Natural killer cell (primary cell): ENCODE measurements at regions not wholly inside any gene's neighbourhood (a gene's known extent, or its start where the extent isn't known, plus 50 kb on each side); places are given as distances from the start of the nearest gene placed in this dataset.

Experiments
- ATAC-seq, 3 donors: fragments of 150-1000 bp in 2 of 3; fragments of 200-7000 bp in 1 of 3; cut with Tn5 transposase; 1 replicate in 1 of 3; 2 replicates in 2 of 3; pipeline ENCODE4 v1.10.0; 2021; ENCODE audit warnings: mild to moderate bottlenecking in 2 of 3, moderate library complexity in 2 of 3
- DNase-seq, 2 donors: peaks; one replicate each; pipeline versions ENCODE4 v3.0.0 to v3.0.0-alpha.2; 2013 to 2021; ENCODE audit warnings: mixed read lengths in 1 of 2
- H3K27ac ChIP-seq: one replicate; pipeline ENCODE4 v1.5.1; 2013; ENCODE audit warnings: mild to moderate bottlenecking, low read length
- H3K27me3 ChIP-seq: one replicate; pipeline ENCODE4 v1.6.1; 2013; ENCODE audit warnings: low read length; ENCODE audit not compliant: control insufficient read depth, insufficient read depth
- H3K36me3 ChIP-seq: one replicate; pipeline ENCODE4 v1.6.1; 2013; ENCODE audit warnings: low read length; ENCODE audit not compliant: control insufficient read depth, insufficient read depth
- H3K4me1 ChIP-seq: one replicate; pipeline ENCODE4 v1.6.1; 2013; ENCODE audit warnings: low read length; ENCODE audit not compliant: control insufficient read depth, insufficient read depth
- H3K4me3 ChIP-seq: one replicate; pipeline ENCODE4 v1.5.1; 2013; ENCODE audit warnings: low read length
- H3K9me3 ChIP-seq: one replicate; pipeline ENCODE4 v1.6.1; 2013; ENCODE audit warnings: low read length; ENCODE audit not compliant: control insufficient read depth, insufficient read depth
- H3K27ac Mint-ChIP-seq, 2 donors: one replicate each; pipeline ENCODE4 v1.8.0; 2022; ENCODE audit warnings: mild to moderate bottlenecking in 2 of 2, mixed read lengths in 2 of 2, moderate library complexity in 1 of 2
- H3K27me3 Mint-ChIP-seq, 2 donors: one replicate each; pipeline ENCODE4 v1.8.0; 2022; ENCODE audit warnings: low read depth in 2 of 2, mixed read lengths in 2 of 2
- H3K36me3 Mint-ChIP-seq: one replicate; pipeline ENCODE4 v1.8.0; 2022; ENCODE audit warnings: mixed read lengths
- H3K4me1 Mint-ChIP-seq, 2 donors: one replicate each; pipeline ENCODE4 v1.8.0; 2022; ENCODE audit warnings: mixed read lengths in 2 of 2
- H3K4me3 Mint-ChIP-seq: one replicate; pipeline ENCODE4 v1.8.0; 2022; ENCODE audit warnings: mild to moderate bottlenecking, moderate library complexity, mixed read lengths
- H3K9me3 Mint-ChIP-seq, 2 donors: one replicate each; pipeline ENCODE4 v1.8.0; 2022; ENCODE audit warnings: mixed read lengths in 2 of 2
- CTCF ChIP-seq: fragments of 200-600 bp; IDR thresholded peaks from one replicate; pipeline ENCODE4 v1.8.0; 2022; ENCODE audit warnings: antibody characterized with exemption
- WGBS: methylation state at CpG from one replicate; pipeline ENCODE4 v1.1.7; 2013; ENCODE audit warnings: missing lambda C conversion rate; ENCODE audit not compliant: insufficient coverage; 5-methylcytosine and 5-hydroxymethylcytosine counted together
- intact Hi-C: fragments of 100-400 bp; cut with micrococcal nuclease; formaldehyde crosslinking; loops from one replicate; pipeline ENCODE4 v1.14.2; 2022

- TF ChIP-seq CTCF = no peak
- intact Hi-C loops = no loop called here
- no peaks in the 10 kb centered on the region for H3K36me3 ChIP-seq
- Mint-ChIP-seq H3K4me3 (no peak overlapping the region), H3K27me3 (peaks cover 11 to 36% of the 10 kb centered on the region in 2 donors), H3K27ac (no peak overlapping the region), H3K36me3 (peaks cover 29% of the 10 kb centered on the region), H3K9me3 (peaks cover 5 to 10% of the 10 kb centered on the region in 2 donors), H3K4me1 (peaks cover 0 to 5% of the 10 kb centered on the region in 2 donors)
- H3K9me3 ChIP-seq = no peaks in the 10 kb centered on the region
- H3K4me3 ChIP-seq = no peak overlapping the region
- DNase-seq (no peak), ATAC-seq (no peak)
- H3K27me3 ChIP-seq = no peaks in the 10 kb centered on the region
- H3K27ac ChIP-seq = no peak overlapping the region
- H3K4me1 ChIP-seq = no peaks in the 10 kb centered on the region
These were observed 72.0 kb upstream of the MRPS9 start for GRCh38 chr2:104965900-104966299.

DNA sequence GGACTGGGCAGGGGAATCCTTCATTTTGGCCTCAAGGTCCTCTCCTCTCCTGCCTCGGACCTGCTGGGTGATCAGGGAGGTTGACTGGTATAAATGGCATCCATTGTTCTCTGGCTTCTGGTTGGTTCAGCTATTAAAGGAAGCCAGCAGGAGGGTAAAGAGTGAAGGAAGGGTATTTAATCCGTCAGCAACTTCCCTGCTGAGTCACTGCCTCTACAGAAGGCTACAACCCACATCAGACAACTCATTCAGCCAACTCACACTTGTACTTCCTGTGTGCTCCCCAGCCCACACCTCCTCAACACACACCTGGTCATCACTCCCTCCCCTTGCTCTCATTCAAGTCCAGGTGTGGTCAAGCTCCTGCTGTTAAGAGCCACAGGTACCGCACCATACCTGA lies 68.3 kb upstream of the MRPS9 start:
- Mint-ChIP-seq H3K27me3 (peaks cover 6 to 16% of the 10 kb centered on the region in 2 donors), H3K36me3 (peaks cover 14% of the 10 kb centered on the region)

DNA sequence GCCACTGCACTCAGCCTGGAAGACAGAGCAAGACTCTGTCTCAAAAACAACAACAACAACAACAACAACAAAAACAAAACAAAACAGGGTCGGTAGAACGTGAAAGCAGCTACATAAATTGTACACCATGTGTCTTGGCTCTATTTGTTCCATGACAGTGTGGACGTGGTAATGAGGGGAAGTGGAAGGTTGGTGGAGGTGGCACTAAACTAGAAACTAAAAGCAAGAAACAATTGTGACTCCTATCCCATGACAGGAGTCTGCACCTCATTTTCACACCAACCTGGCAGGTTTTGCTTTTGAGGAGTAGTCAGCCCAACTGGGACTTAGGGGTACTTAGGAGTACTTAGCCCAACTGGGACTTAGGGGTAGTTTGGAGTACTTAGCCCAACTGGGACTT lies 62.5 kb upstream of the MRPS9 start:
- intact Hi-C loops = no loop called here

More for the DNA sequence above, 68.3 kb upstream of the MRPS9 start:
- H3K9me3 Mint-ChIP-seq = peaks cover 3 to 4% of the 10 kb centered on the region in 2 donors
- H3K4me3 Mint-ChIP-seq = no peak overlapping the region
- ATAC-seq = no peak
- Histone ChIP-seq H3K36me3 (no peaks in the 10 kb centered on the region), H3K27me3 (no peaks in the 10 kb centered on the region), H3K4me3 (no peak overlapping the region), H3K27ac (no peak overlapping the region), H3K9me3 (no peaks in the 10 kb centered on the region), H3K4me1 (no peaks in the 10 kb centered on the region)
- peaks cover 0 to 5% of the 10 kb centered on the region in 2 donors for H3K4me1 Mint-ChIP-seq
- TF ChIP-seq CTCF = no peak
- no peak overlapping the region for H3K27ac Mint-ChIP-seq
- no peak for DNase-seq
- 21% methylated on average over 3 of the region's 3 CpGs for WGBS
- intact Hi-C loops = no loop called here

More for the DNA sequence above, 62.5 kb upstream of the MRPS9 start:
- Mint-ChIP-seq H3K27ac (no peak overlapping the region), H3K4me3 (no peak overlapping the region), H3K27me3 (peaks cover 0 to 7% of the 10 kb centered on the region in 2 donors), H3K36me3 (no peaks in the 10 kb centered on the region), H3K4me1 (peaks cover 22 to 28% of the 10 kb centered on the region in 2 donors), H3K9me3 (peaks cover 0 to 2% of the 10 kb centered on the region in 2 donors)
- no peaks in the 10 kb centered on the region for H3K27me3 ChIP-seq
- H3K27ac ChIP-seq = no peak overlapping the region
- no peaks in the 10 kb centered on the region for H3K36me3 ChIP-seq
- DNase-seq = no peak
- H3K4me1 ChIP-seq = peaks cover 11% of the 10 kb centered on the region
- no peak for TF ChIP-seq CTCF
- no peaks in the 10 kb centered on the region for H3K9me3 ChIP-seq
- no peak for ATAC-seq
- WGBS = 49% methylated on average over 3 of the region's 3 CpGs
- H3K4me3 ChIP-seq = no peak overlapping the region
